Fibroblast of lung (primary cell): ENCODE measurements at regions not wholly inside any gene's neighbourhood (a gene's known extent, or its start where the extent isn't known, plus 50 kb on each side); places are given as distances from the start of the nearest gene placed in this dataset.

Source experiments
- DNase-seq, 2 donors: peaks; one replicate each; pipeline versions ENCODE4 v3.0.0 to v3.0.0-alpha.2; 2010; ENCODE audit warnings: low read depth in 2 of 2
- H2AFZ ChIP-seq: 2 replicates; pipeline ENCODE4 v1.5.1; 2012; ENCODE audit warnings: low read length, control low read depth, inconsistent platforms
- H3K27ac ChIP-seq: 2 replicates; pipeline ENCODE4 v1.5.1; 2011; ENCODE audit warnings: low read length, control low read depth; ENCODE audit not compliant: insufficient read depth
- H3K27me3 ChIP-seq: 2 replicates; pipeline ENCODE4 v1.5.1; 2011; ENCODE audit warnings: mild to moderate bottlenecking, low read length; ENCODE audit not compliant: control insufficient read depth, insufficient read depth
- H3K36me3 ChIP-seq: 2 replicates; pipeline ENCODE4 v1.5.1; 2011; ENCODE audit warnings: low read length; ENCODE audit not compliant: control insufficient read depth, insufficient read depth
- H3K4me1 ChIP-seq: 2 replicates; pipeline ENCODE4 v1.5.1; 2011; ENCODE audit warnings: low read length; ENCODE audit not compliant: control insufficient read depth, insufficient read depth; ENCODE audit errors: extremely low read depth
- H3K4me2 ChIP-seq: 2 replicates; pipeline ENCODE4 v1.5.1; 2011; ENCODE audit warnings: low read length, control low read depth; ENCODE audit not compliant: insufficient read depth; ENCODE audit errors: extremely low read depth
- H3K4me3 ChIP-seq, 4 experiments: fragments of 200-600 bp in 1 of 4; sonication (generic) in 1 of 4; replicated peaks in 1 of 4; 2 replicates each; pipeline ENCODE4 v1.5.1; 2011 to 2016; ENCODE audit warnings: low read length in 4 of 4, low read depth in 3 of 4, mild to moderate bottlenecking in 3 of 4, control low read depth in 2 of 4, inconsistent platforms in 1 of 4, mixed read lengths in 1 of 4; ENCODE audit not compliant: insufficient read depth in 1 of 4; ENCODE audit errors: control extremely low read depth in 1 of 4
- H3K79me2 ChIP-seq: 2 replicates; pipeline ENCODE4 v1.5.1; 2012; ENCODE audit warnings: mild to moderate bottlenecking, low read length, inconsistent platforms; ENCODE audit not compliant: control insufficient read depth, insufficient read depth
- H3K9ac ChIP-seq: 2 replicates; pipeline ENCODE4 v1.5.1; 2011; ENCODE audit warnings: mild to moderate bottlenecking, low read length, control low read depth; ENCODE audit not compliant: insufficient read depth
- H3K9me3 ChIP-seq: 2 replicates; pipeline ENCODE4 v1.5.1; 2012; ENCODE audit warnings: low read depth, low read length; ENCODE audit not compliant: control insufficient read depth, insufficient read depth
- H4K20me1 ChIP-seq: 2 replicates; pipeline ENCODE4 v1.5.1; 2011; ENCODE audit warnings: low read length; ENCODE audit not compliant: control insufficient read depth, insufficient read depth; ENCODE audit errors: extremely low read depth
- CTCF ChIP-seq, 2 donors: IDR thresholded peaks in 1 of 2; conservative IDR thresholded peaks in 1 of 2; 1 replicate in 1 of 2; 2 replicates in 1 of 2; pipeline ENCODE4 v1.5.1; 2011 to 2012; ENCODE audit warnings: low read length in 2 of 2, control low read depth in 1 of 2, inconsistent platforms in 1 of 2, low read depth in 1 of 2, mild to moderate bottlenecking in 1 of 2
- EZH2 ChIP-seq: IDR thresholded peaks from 2 replicates; pipeline ENCODE4 v1.5.1; 2012; ENCODE audit warnings: low read length, control low read depth, mild to moderate bottlenecking; ENCODE audit errors: missing control alignments

- Histone ChIP-seq H3K79me2 (no peaks in the 10 kb centered on the region), H3K4me2 (no peak overlapping the region), H2AFZ (no peak overlapping the region), H3K9ac (no peak overlapping the region), H3K36me3 (no peaks in the 10 kb centered on the region), H4K20me1 (no peaks in the 10 kb centered on the region), H3K9me3 (no peaks in the 10 kb centered on the region), H3K4me1 (no peaks in the 10 kb centered on the region), H3K4me3 (no peak overlapping the region), H3K27ac (no peak overlapping the region), H3K27me3 (no peaks in the 10 kb centered on the region)
- peak; percentile 59 to 97 for DNase-seq
- TF ChIP-seq EZH2: no peak
- TF ChIP-seq CTCF (conservative IDR thresholded peaks at IDR 0.05 in 1 of 2, IDR thresholded peaks at IDR 0.05 in 1 of 2; ENCODE audit: low read depth in 1 of 2, low read length in 2 of 2): no peak
Measured at GRCh38 chr4:57424232-57424897, 314.2 kb upstream of the IGFBP7 start.

GRCh38 chr4:57418133-57418532 lies 307.9 kb upstream of the IGFBP7 start:
- no peaks in the 10 kb centered on the region for H3K4me1 ChIP-seq
- H3K27ac ChIP-seq: no peak overlapping the region
- no peaks in the 10 kb centered on the region for H3K9me3 ChIP-seq
- no peak overlapping the region for H3K4me3 ChIP-seq
- no peaks in the 10 kb centered on the region for H3K36me3 ChIP-seq
- no peak for DNase-seq
- no peaks in the 10 kb centered on the region for H3K27me3 ChIP-seq
- no peak overlapping the region for H3K4me2 ChIP-seq
- no peaks in the 10 kb centered on the region for H4K20me1 ChIP-seq
- H3K79me2 ChIP-seq: no peaks in the 10 kb centered on the region
- H3K9ac ChIP-seq: no peak overlapping the region
- no peak overlapping the region for H2AFZ ChIP-seq
- no peak for TF ChIP-seq CTCF (conservative IDR thresholded peaks at IDR 0.05 in 1 of 2, IDR thresholded peaks at IDR 0.05 in 1 of 2; ENCODE audit: low read depth in 1 of 2, low read length in 2 of 2)
- TF ChIP-seq EZH2: no peak

- Histone ChIP-seq H3K4me2 (no peak overlapping the region), H2AFZ (no peak overlapping the region), H3K4me3 (no peak overlapping the region), H3K9ac (no peak overlapping the region), H3K79me2 (no peaks in the 10 kb centered on the region), H3K27me3 (no peaks in the 10 kb centered on the region), H3K4me1 (no peaks in the 10 kb centered on the region), H3K36me3 (no peaks in the 10 kb centered on the region), H3K9me3 (no peaks in the 10 kb centered on the region), H3K27ac (no peak overlapping the region), H4K20me1 (no peaks in the 10 kb centered on the region)
- no peak for DNase-seq
- TF ChIP-seq EZH2: no peak
- no peak for TF ChIP-seq CTCF (conservative IDR thresholded peaks at IDR 0.05 in 1 of 2, IDR thresholded peaks at IDR 0.05 in 1 of 2; ENCODE audit: low read depth in 1 of 2, low read length in 2 of 2)
Measured at GRCh38 chr4:57412259-57413054, 302.3 kb upstream of the IGFBP7 start.
